GM19438 (cell line): ENCODE measurements at regions not wholly inside any gene's neighbourhood (a gene's known extent, or its start where the extent isn't known, plus 50 kb on each side); places are given as distances from the start of the nearest gene placed in this dataset.
"Not testable (repeated sequence)": the region's sequence is repeated elsewhere in the genome, so short reads cannot be mapped to it uniquely, and the experiment has no call there.

Source experiments
- ATAC-seq: cut with Tn5 transposase; IDR thresholded peaks from one replicate; pipeline ENCODE4 v1.9.1; 2021; ENCODE audit warnings: low read depth; ENCODE audit not compliant: unreplicated experiment

GRCh38 chr3:40876496-40876895 lies 322.8 kb upstream of the CTNNB1 start:
- ATAC-seq, result no peak

GRCh38 chr3:40877631-40878463 lies 321.5 kb upstream of the CTNNB1 start:
- ATAC-seq, result no peak

- no peak for ATAC-seq
These were observed 320.8 kb upstream of the CTNNB1 start for GRCh38 chr3:40878464-40878905.

- ATAC-seq, result no peak
These were observed 313.9 kb upstream of the CTNNB1 start for GRCh38 chr3:40885430-40885829.

- ATAC-seq, result no peak
These were observed 312.5 kb upstream of the CTNNB1 start for GRCh38 chr3:40886660-40887425.

GRCh38 chr3:40891186-40891585 lies 308.1 kb upstream of the CTNNB1 start:
- ATAC-seq, result no peak

GRCh38 chr3:40895109-40895508 lies 304.2 kb upstream of the CTNNB1 start:
- ATAC-seq, result no peak

- ATAC-seq, result no peak
These were observed 300.0 kb upstream of the CTNNB1 start for GRCh38 chr3:40899286-40899712.

- ATAC-seq, result no peak
These were observed 298.0 kb upstream of the CTNNB1 start for GRCh38 chr3:40901298-40901697.

- no peak for ATAC-seq
These were observed 297.5 kb upstream of the CTNNB1 start for GRCh38 chr3:40901796-40902195.

- ATAC-seq, result not testable (repeated sequence)
These were observed 291.3 kb upstream of the CTNNB1 start for GRCh38 chr3:40907907-40908465.

GRCh38 chr3:40908612-40909011 lies 290.7 kb upstream of the CTNNB1 start:
- ATAC-seq, result no peak

- ATAC-seq, result no peak
These were observed 288.0 kb upstream of the CTNNB1 start for GRCh38 chr3:40911264-40911663.

GRCh38 chr3:40911928-40912327 lies 287.4 kb upstream of the CTNNB1 start:
- ATAC-seq, result peak; percentile 72

- no peak for ATAC-seq
These were observed 286.8 kb upstream of the CTNNB1 start for GRCh38 chr3:40912461-40912860.

GRCh38 chr3:40913192-40913591 lies 286.1 kb upstream of the CTNNB1 start:
- no peak for ATAC-seq

- no peak for ATAC-seq
These were observed 285.7 kb upstream of the CTNNB1 start for GRCh38 chr3:40913641-40914040.

GRCh38 chr3:40914475-40914874 lies 284.8 kb upstream of the CTNNB1 start:
- ATAC-seq, result no peak

- ATAC-seq, result no peak
These were observed 283.9 kb upstream of the CTNNB1 start for GRCh38 chr3:40915346-40915865.

GRCh38 chr3:40920041-40920440 lies 279.3 kb upstream of the CTNNB1 start:
- ATAC-seq, result no peak

GRCh38 chr3:40921251-40921650 lies 278.1 kb upstream of the CTNNB1 start:
- ATAC-seq, result no peak
